Endothelial cell of umbilical vein (primary cell): ENCODE measurements at regions not wholly inside any gene's neighbourhood (a gene's known extent, or its start where the extent isn't known, plus 50 kb on each side); places are given as distances from the start of the nearest gene placed in this dataset.

ENCODE experiments used
- BruUV-seq: library from RNA; stranded (reverse); fragments of 400-500 nt; replicated peaks from 2 replicates; lab custom pipeline; 2021; lab: Mats Ljungman, UMichigan
- CTCF ChIA-PET: fragments of 300-600, 350-600 bp; sonication (Branson Sonifier 250); formaldehyde crosslinking; loops from one replicate; lab custom pipeline; 2021; ENCODE audit warnings: antibody characterized with exemption, inconsistent platforms; lab: Charles Lee
- POLR2A ChIA-PET: fragments of 300-600, 350-600 bp; sonication (Branson Sonifier 250); formaldehyde crosslinking; loops from one replicate; lab custom pipeline; 2021; ENCODE audit warnings: antibody characterized with exemption, inconsistent platforms; lab: Charles Lee
- DNase-seq: peaks from one replicate; pipeline ENCODE4 v3.0.0-alpha.2; 2011; ENCODE audit warnings: low read depth, low spot score
- FAIRE-seq: peaks from 2 replicates; lab custom pipeline; 2011; peaks lifted over from hg19 to GRCh38; lab: Jason Lieb, UNC
- H2AFZ ChIP-seq: 2 replicates; pipeline ENCODE4 v1.6.0; 2012; ENCODE audit warnings: low read depth, low read length, control low read depth, inconsistent platforms
- H3K27ac ChIP-seq: 2 replicates; pipeline ENCODE4 v1.5.1; 2011; ENCODE audit warnings: low read depth, mild to moderate bottlenecking, control low read depth, low read length, moderate library complexity; ENCODE audit not compliant: insufficient read depth
- H3K27me3 ChIP-seq, 2 experiments: 2 replicates each; pipeline versions ENCODE4 v1.6.0 to v1.6.1; 2011; ENCODE audit warnings: low read length in 2 of 2, mixed read lengths in 1 of 2; ENCODE audit not compliant: control insufficient read depth in 2 of 2, insufficient read depth in 2 of 2
- H3K36me3 ChIP-seq, 2 experiments: 2 replicates in 1 of 2; 3 replicates in 1 of 2; pipeline ENCODE4 v1.5.1; 2011; ENCODE audit warnings: low read length in 2 of 2, mild to moderate bottlenecking in 1 of 2, moderate library complexity in 1 of 2; ENCODE audit not compliant: control insufficient read depth in 2 of 2, insufficient read depth in 2 of 2; ENCODE audit errors: extremely low read depth in 1 of 2
- H3K4me1 ChIP-seq: 3 replicates; pipeline ENCODE4 v1.5.1; 2011; ENCODE audit warnings: mild to moderate bottlenecking, low read length; ENCODE audit not compliant: control insufficient read depth, insufficient read depth; ENCODE audit errors: extremely low read depth
- H3K4me2 ChIP-seq: 2 replicates; pipeline ENCODE4 v1.6.1; 2011; ENCODE audit warnings: low read length, control low read depth, mixed read lengths; ENCODE audit not compliant: insufficient read depth
- H3K4me3 ChIP-seq, 3 experiments: fragments of 200-600 bp in 1 of 3; sonication (generic), shearing (Covaris generic) in 1 of 3; replicated peaks in 1 of 3; 2 replicates each; pipeline ENCODE4 v1.5.1; 2011 to 2016; ENCODE audit warnings: control low read depth in 3 of 3, low read length in 3 of 3, mild to moderate bottlenecking in 2 of 3, inconsistent platforms in 1 of 3, low read depth in 1 of 3, moderate library complexity in 1 of 3; ENCODE audit not compliant: insufficient read depth in 1 of 3
- H3K79me2 ChIP-seq: 2 replicates; pipeline ENCODE4 v1.6.0; 2012; ENCODE audit warnings: low read length, inconsistent platforms; ENCODE audit not compliant: control insufficient read depth, insufficient read depth
- H3K9ac ChIP-seq: replicated peaks from 2 replicates; pipeline ENCODE3; 2011; ENCODE audit warnings: low read length, control low read depth; ENCODE audit not compliant: insufficient read depth; ENCODE audit errors: extremely low read depth
- H3K9me1 ChIP-seq: replicated peaks from 3 replicates; pipeline ENCODE4 v1.6.0; 2011; ENCODE audit warnings: mild to moderate bottlenecking, low read length; ENCODE audit not compliant: control insufficient read depth, insufficient read depth; ENCODE audit errors: extremely low read depth
- H3K9me3 ChIP-seq: replicated peaks from 2 replicates; pipeline ENCODE4 v1.5.1; 2012; ENCODE audit warnings: low read length, inconsistent platforms; ENCODE audit not compliant: control insufficient read depth, insufficient read depth
- H4K20me1 ChIP-seq: replicated peaks from 2 replicates; pipeline ENCODE3; 2011; ENCODE audit warnings: mild to moderate bottlenecking, low read length; ENCODE audit not compliant: control insufficient read depth, insufficient read depth; ENCODE audit errors: extremely low read depth
- EZH2 ChIP-seq: IDR thresholded peaks from 2 replicates; pipeline ENCODE4 v1.6.1; 2012; ENCODE audit warnings: borderline replicate concordance, low read depth, mild to moderate bottlenecking, moderate library complexity, low read length, inconsistent platforms; ENCODE audit not compliant: severe bottlenecking
- GATA2 ChIP-seq: IDR thresholded peaks from 2 replicates; pipeline ENCODE4 v1.7.0; 2011; ENCODE audit warnings: low read depth, mild to moderate bottlenecking, moderate library complexity, mixed read lengths, low read length; ENCODE audit not compliant: insufficient read length, insufficient read depth
- MYC ChIP-seq: IDR thresholded peaks from one replicate; pipeline ENCODE4 v1.6.1; 2011; ENCODE audit warnings: mild to moderate bottlenecking, low read depth, low read length
- POLR2A ChIP-seq: IDR thresholded peaks from 2 replicates; pipeline ENCODE4 v1.6.1; 2012; ENCODE audit warnings: low read depth, mild to moderate bottlenecking, control low read depth, low read length
- POLR2AphosphoS5 ChIP-seq: IDR thresholded peaks from 2 replicates; pipeline ENCODE4 v1.6.1; 2012; ENCODE audit warnings: low read depth, mild to moderate bottlenecking, control low read depth, low read length, moderate library complexity; ENCODE audit not compliant: insufficient read depth
- dilution Hi-C: fragments of 300-500 bp; cut with MboI; formaldehyde crosslinking; loops from one replicate; pipeline ENCODE4 v1.15.0; 2019; ENCODE audit warnings: low sequenced_read_pairs; ENCODE audit not compliant: extremely low pct_ligation_motif_present
- intact Hi-C: fragments of 100-400 bp; cut with micrococcal nuclease; formaldehyde crosslinking; loops from one replicate; pipeline ENCODE4 v1.10.0; 2022
- TF ChIP-seq, protein P1 (sequence below): IDR thresholded peaks from 2 replicates; pipeline ENCODE4 v1.6.1; 2011; ENCODE audit not compliant: insufficient read depth, insufficient read length
- TF ChIP-seq, protein P2 (sequence below), 2 donors: IDR thresholded peaks; 1 replicate in 1 of 2; 2 replicates in 1 of 2; pipeline ENCODE4 v1.5.1; 2011; ENCODE audit warnings: low read length in 2 of 2, mild to moderate bottlenecking in 2 of 2, moderate library complexity in 2 of 2, control low read depth in 1 of 2, inconsistent platforms in 1 of 2, low read depth in 1 of 2; ENCODE audit not compliant: insufficient read depth in 1 of 2; ENCODE audit errors: extremely low read depth in 1 of 2

DNA sequence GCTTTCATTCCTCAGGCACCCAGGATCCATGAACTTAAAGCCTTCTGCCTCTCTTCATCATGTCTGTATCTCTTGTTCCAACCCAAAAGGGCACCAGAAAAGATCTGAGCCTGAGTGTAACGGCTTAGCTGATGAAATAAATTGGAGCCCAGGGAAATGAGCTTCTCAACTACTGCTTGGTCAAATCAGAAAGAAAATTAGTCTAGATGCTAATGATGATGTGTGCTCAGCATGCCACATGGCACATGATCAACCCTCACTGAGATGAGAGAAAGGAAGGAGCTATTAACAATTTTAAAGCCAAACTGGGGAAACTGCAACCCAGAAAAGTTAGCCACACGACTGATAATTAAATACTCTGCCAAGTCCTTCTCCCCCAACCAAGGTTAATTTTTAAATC is 325.7 kb downstream of the CNTN3 start:
- ChIA-PET POLR2A (no interaction called here), CTCF (no interaction called here)
- Histone ChIP-seq H3K4me3 (no peak overlapping the region), H3K79me2 (no peaks in the 10 kb centered on the region), H3K27me3 (no peaks in the 10 kb centered on the region), H3K9ac (no peak overlapping the region), H3K36me3 (no peaks in the 10 kb centered on the region), H2AFZ (no peak overlapping the region), H3K4me1 (no peaks in the 10 kb centered on the region), H3K9me1 (no peaks in the 10 kb centered on the region), H3K4me2 (no peak overlapping the region), H3K27ac (no peak overlapping the region), H4K20me1 (no peaks in the 10 kb centered on the region), H3K9me3 (peaks cover 3% of the 10 kb centered on the region)
- no peak for DNase-seq
- intact Hi-C loops, result no loop called here
- BruUV-seq, result no TSS peak
- no peak for TF ChIP-seq MYC
- no peak for TF ChIP-seq POLR2AphosphoS5
- TF ChIP-seq POLR2A, result no peak
- TF ChIP-seq EZH2, result no peak
- FAIRE-seq, result no peak
- dilution Hi-C loops, result no loop called here

DNA sequence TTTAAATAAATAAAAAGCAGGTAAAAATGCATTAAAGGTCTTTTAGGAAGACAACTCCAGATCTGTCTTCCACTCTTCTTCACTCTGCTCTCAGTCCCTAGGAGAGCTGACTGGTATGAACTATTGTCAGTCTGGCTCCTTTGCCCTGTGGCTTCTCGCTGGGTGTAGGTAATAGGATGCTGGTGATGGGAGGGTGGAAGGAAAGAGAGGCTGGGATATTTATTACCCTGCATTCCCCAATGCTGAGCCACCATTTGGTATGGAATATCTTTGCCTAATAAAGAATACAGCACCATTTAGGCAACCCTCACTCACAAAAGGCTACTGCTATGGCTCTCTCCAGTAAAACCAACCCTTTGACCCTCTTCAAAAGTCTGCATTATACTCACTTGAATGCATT is 326.9 kb downstream of the CNTN3 start:
- no peaks in the 10 kb centered on the region for H3K36me3 ChIP-seq
- no peaks in the 10 kb centered on the region for H3K79me2 ChIP-seq
- ChIA-PET CTCF (no interaction called here), POLR2A (no interaction called here)
- no peak overlapping the region for H3K4me2 ChIP-seq
- intact Hi-C loops, result no loop called here
- no peaks in the 10 kb centered on the region for H4K20me1 ChIP-seq
- H3K9me3 ChIP-seq, result peaks cover 6% of the 10 kb centered on the region
- H3K4me1 ChIP-seq, result no peaks in the 10 kb centered on the region
- H3K27me3 ChIP-seq, result no peaks in the 10 kb centered on the region
- no peak overlapping the region for H3K4me3 ChIP-seq
- TF ChIP-seq, protein P1, sequence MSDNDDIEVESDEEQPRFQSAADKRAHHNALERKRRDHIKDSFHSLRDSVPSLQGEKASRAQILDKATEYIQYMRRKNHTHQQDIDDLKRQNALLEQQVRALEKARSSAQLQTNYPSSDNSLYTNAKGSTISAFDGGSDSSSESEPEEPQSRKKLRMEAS, result no peak
- TF ChIP-seq POLR2AphosphoS5, result no peak
- TF ChIP-seq EZH2, result no peak
- no peak for TF ChIP-seq GATA2
- TF ChIP-seq, protein P2, sequence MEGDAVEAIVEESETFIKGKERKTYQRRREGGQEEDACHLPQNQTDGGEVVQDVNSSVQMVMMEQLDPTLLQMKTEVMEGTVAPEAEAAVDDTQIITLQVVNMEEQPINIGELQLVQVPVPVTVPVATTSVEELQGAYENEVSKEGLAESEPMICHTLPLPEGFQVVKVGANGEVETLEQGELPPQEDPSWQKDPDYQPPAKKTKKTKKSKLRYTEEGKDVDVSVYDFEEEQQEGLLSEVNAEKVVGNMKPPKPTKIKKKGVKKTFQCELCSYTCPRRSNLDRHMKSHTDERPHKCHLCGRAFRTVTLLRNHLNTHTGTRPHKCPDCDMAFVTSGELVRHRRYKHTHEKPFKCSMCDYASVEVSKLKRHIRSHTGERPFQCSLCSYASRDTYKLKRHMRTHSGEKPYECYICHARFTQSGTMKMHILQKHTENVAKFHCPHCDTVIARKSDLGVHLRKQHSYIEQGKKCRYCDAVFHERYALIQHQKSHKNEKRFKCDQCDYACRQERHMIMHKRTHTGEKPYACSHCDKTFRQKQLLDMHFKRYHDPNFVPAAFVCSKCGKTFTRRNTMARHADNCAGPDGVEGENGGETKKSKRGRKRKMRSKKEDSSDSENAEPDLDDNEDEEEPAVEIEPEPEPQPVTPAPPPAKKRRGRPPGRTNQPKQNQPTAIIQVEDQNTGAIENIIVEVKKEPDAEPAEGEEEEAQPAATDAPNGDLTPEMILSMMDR (IDR thresholded peaks at IDR 0.05; ENCODE audit: extremely low read depth in 1 of 2, insufficient read depth in 1 of 2, low read depth in 1 of 2, low read length in 2 of 2), result no peak
- H3K9me1 ChIP-seq, result no peaks in the 10 kb centered on the region
- no peak overlapping the region for H3K27ac ChIP-seq
- dilution Hi-C loops, result no loop called here
- no peak overlapping the region for H2AFZ ChIP-seq
- DNase-seq, result no peak
- no peak for FAIRE-seq
- H3K9ac ChIP-seq, result no peak overlapping the region
- no TSS peak for BruUV-seq
